ENCODE measurements at regions not wholly inside any gene's neighbourhood (a gene's known extent, or its start where the extent isn't known, plus 50 kb on each side); places are given as distances from the start of the nearest gene placed in this dataset.

- H3K27ac ChIP-seq (ENCODE audit: low read depth, low read length), result no peak overlapping the region
- no peak for TF ChIP-seq EZH2phosphoT487 (conservative IDR thresholded peaks at IDR 0.05; ENCODE audit: low read length)
- no peak overlapping the region for H3K4me3 ChIP-seq (ENCODE audit: insufficient read depth, low read length, poor library complexity, severe bottlenecking)
These were observed 315.8 kb downstream of the BLID start for GRCh38 chr11:121800240-121800639.

GRCh38 chr11:121797496-121797895 lies 318.5 kb downstream of the BLID start:
- Histone ChIP-seq H4K20me1 (ENCODE audit: low read depth, low read length) (no peaks in the 10 kb centered on the region), H3F3A (ENCODE audit: insufficient read depth) (no peaks in the 10 kb centered on the region), H3K9me2 (replicated peaks; ENCODE audit: insufficient read depth, low read length) (no peaks in the 10 kb centered on the region), H3K4me2 (ENCODE audit: low read depth, low read length, poor library complexity, severe bottlenecking) (no peak overlapping the region), H3K27me3 (ENCODE audit: low read length) (no peaks in the 10 kb centered on the region), H3K27ac (ENCODE audit: low read depth, low read length) (no peak overlapping the region), H3K9me3 (ENCODE audit: insufficient read depth, low read length) (no peaks in the 10 kb centered on the region; the same call in 1 of the 2 replicates), H3K79me2 (ENCODE audit: insufficient read depth, low read length) (no peaks in the 10 kb centered on the region), H3K9ac (ENCODE audit: low read length) (no peak overlapping the region), H3K36me3 (ENCODE audit: low read length) (no peaks in the 10 kb centered on the region), H2AFZ (ENCODE audit: low read depth, low read length, severe bottlenecking) (no peak overlapping the region), H3K4me3 (ENCODE audit: insufficient read depth, low read length, poor library complexity, severe bottlenecking) (no peak overlapping the region)
- no peak for TF ChIP-seq EZH2phosphoT487 (conservative IDR thresholded peaks at IDR 0.05; ENCODE audit: low read length)
- TF ChIP-seq, protein P1, sequence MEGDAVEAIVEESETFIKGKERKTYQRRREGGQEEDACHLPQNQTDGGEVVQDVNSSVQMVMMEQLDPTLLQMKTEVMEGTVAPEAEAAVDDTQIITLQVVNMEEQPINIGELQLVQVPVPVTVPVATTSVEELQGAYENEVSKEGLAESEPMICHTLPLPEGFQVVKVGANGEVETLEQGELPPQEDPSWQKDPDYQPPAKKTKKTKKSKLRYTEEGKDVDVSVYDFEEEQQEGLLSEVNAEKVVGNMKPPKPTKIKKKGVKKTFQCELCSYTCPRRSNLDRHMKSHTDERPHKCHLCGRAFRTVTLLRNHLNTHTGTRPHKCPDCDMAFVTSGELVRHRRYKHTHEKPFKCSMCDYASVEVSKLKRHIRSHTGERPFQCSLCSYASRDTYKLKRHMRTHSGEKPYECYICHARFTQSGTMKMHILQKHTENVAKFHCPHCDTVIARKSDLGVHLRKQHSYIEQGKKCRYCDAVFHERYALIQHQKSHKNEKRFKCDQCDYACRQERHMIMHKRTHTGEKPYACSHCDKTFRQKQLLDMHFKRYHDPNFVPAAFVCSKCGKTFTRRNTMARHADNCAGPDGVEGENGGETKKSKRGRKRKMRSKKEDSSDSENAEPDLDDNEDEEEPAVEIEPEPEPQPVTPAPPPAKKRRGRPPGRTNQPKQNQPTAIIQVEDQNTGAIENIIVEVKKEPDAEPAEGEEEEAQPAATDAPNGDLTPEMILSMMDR (IDR thresholded peaks at IDR 0.05; ENCODE audit: insufficient read depth, low read length, poor library complexity, severe bottlenecking), result no peak

More at GRCh38 chr11:121800240-121800639, 315.8 kb downstream of the BLID start:
- Histone ChIP-seq H3K4me2 (ENCODE audit: low read depth, low read length, poor library complexity, severe bottlenecking) (no peak overlapping the region), H3K36me3 (ENCODE audit: low read length) (no peaks in the 10 kb centered on the region), H3K9ac (ENCODE audit: low read length) (no peak overlapping the region), H3K27me3 (ENCODE audit: low read length) (no peaks in the 10 kb centered on the region), H3K9me2 (replicated peaks; ENCODE audit: insufficient read depth, low read length) (no peaks in the 10 kb centered on the region), H3K9me3 (ENCODE audit: insufficient read depth, low read length) (no peaks in the 10 kb centered on the region; the same call in 1 of the 2 replicates), H3F3A (ENCODE audit: insufficient read depth) (no peaks in the 10 kb centered on the region), H3K79me2 (ENCODE audit: insufficient read depth, low read length) (no peaks in the 10 kb centered on the region), H4K20me1 (ENCODE audit: low read depth, low read length) (no peaks in the 10 kb centered on the region), H2AFZ (ENCODE audit: low read depth, low read length, severe bottlenecking) (no peak overlapping the region)

DNA sequence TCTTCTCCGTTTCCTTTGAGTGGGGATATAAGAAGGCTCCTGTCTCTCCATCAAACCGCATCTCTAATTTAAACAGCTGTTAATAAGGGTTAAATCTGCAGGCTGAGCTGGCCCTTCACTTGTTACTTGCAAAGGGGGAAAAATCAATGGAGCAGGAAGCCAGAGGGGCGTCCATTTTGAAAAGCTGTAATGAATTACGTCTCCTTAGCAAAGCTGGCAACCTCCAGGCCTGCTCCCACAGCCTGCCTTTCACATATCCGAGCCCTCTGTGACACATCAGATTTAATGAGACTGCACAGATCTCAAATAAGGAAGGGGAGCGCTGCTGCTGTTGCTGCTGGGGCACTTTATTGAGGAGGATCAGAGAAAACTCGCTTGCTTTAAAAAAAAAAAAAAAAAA lies 320.8 kb downstream of the BLID start:
- TF ChIP-seq, protein P1 (IDR thresholded peaks at IDR 0.05; ENCODE audit: insufficient read depth, low read length, poor library complexity, severe bottlenecking), result no peak
- no peak for TF ChIP-seq EZH2phosphoT487 (conservative IDR thresholded peaks at IDR 0.05; ENCODE audit: low read length)
- H3K36me3 ChIP-seq (ENCODE audit: low read length), result no peaks in the 10 kb centered on the region
- no peaks in the 10 kb centered on the region for H3K79me2 ChIP-seq (ENCODE audit: insufficient read depth, low read length)
- H3K9me3 ChIP-seq (ENCODE audit: insufficient read depth, low read length), result no peaks in the 10 kb centered on the region; the same call in 1 of the 2 replicates
- H3K4me2 ChIP-seq (ENCODE audit: low read depth, low read length, poor library complexity, severe bottlenecking), result no peak overlapping the region
- no peak overlapping the region for H3K9ac ChIP-seq (ENCODE audit: low read length)
- no peak overlapping the region for H3K27ac ChIP-seq (ENCODE audit: low read depth, low read length)
- no peak overlapping the region for H2AFZ ChIP-seq (ENCODE audit: low read depth, low read length, severe bottlenecking)
- no peaks in the 10 kb centered on the region for H3F3A ChIP-seq (ENCODE audit: insufficient read depth)
- no peak overlapping the region for H3K4me3 ChIP-seq (ENCODE audit: insufficient read depth, low read length, poor library complexity, severe bottlenecking)
- H4K20me1 ChIP-seq (ENCODE audit: low read depth, low read length), result no peaks in the 10 kb centered on the region
- H3K9me2 ChIP-seq (replicated peaks; ENCODE audit: insufficient read depth, low read length), result no peaks in the 10 kb centered on the region
- H3K27me3 ChIP-seq (ENCODE audit: low read length), result no peaks in the 10 kb centered on the region

DNA sequence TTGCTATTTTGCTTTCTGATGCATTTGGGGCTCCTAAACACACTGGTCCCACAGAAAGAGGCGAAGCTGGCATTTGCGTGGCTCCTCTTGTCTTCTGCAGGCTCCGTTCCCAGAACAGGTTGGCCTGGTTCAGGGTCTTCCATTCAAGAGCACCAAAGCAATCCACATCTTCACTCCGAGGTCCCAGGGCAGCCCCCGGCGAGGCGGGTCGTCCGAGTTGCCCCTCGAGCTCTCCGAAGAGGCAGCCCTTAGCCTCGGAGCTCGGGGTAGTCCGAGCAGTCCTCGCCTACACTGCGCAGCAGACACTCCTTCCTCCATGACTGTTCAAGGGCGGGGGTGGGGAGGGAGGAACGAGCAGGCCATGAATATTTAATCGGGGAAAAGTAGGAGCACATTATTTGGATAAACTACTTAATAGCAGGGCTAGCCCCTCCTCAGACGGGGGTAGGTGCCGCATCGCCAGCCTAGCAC lies 321.3 kb downstream of the BLID start:
- Histone ChIP-seq H3K4me2 (ENCODE audit: low read depth, low read length, poor library complexity, severe bottlenecking) (no peak overlapping the region), H3K9me3 (ENCODE audit: insufficient read depth, low read length) (no peaks in the 10 kb centered on the region; the same call in 1 of the 2 replicates), H3F3A (ENCODE audit: insufficient read depth) (no peaks in the 10 kb centered on the region), H3K36me3 (ENCODE audit: low read length) (no peaks in the 10 kb centered on the region), H3K9me2 (replicated peaks; ENCODE audit: insufficient read depth, low read length) (no peaks in the 10 kb centered on the region), H3K79me2 (ENCODE audit: insufficient read depth, low read length) (no peaks in the 10 kb centered on the region), H3K4me3 (ENCODE audit: insufficient read depth, low read length, poor library complexity, severe bottlenecking) (no peak overlapping the region), H3K9ac (ENCODE audit: low read length) (no peak overlapping the region), H3K27me3 (ENCODE audit: low read length) (no peaks in the 10 kb centered on the region), H4K20me1 (ENCODE audit: low read depth, low read length) (no peaks in the 10 kb centered on the region), H3K27ac (ENCODE audit: low read depth, low read length) (no peak overlapping the region), H2AFZ (ENCODE audit: low read depth, low read length, severe bottlenecking) (no peak overlapping the region)
- TF ChIP-seq EZH2phosphoT487 (conservative IDR thresholded peaks at IDR 0.05; ENCODE audit: low read length), result no peak
- TF ChIP-seq, protein P1 (IDR thresholded peaks at IDR 0.05; ENCODE audit: insufficient read depth, low read length, poor library complexity, severe bottlenecking), result no peak

Data from SU-DHL-6 (cell line).